Endothelial cell of umbilical vein (primary cell): ENCODE measurements at regions not wholly inside any gene's neighbourhood (a gene's known extent, or its start where the extent isn't known, plus 50 kb on each side); places are given as distances from the start of the nearest gene placed in this dataset.

Experiments
- CTCF ChIP-seq, 2 donors: IDR thresholded peaks; 1 replicate in 1 of 2; 2 replicates in 1 of 2; pipeline ENCODE4 v1.5.1; 2011; ENCODE audit warnings: low read length in 2 of 2, mild to moderate bottlenecking in 2 of 2, moderate library complexity in 2 of 2, control low read depth in 1 of 2, inconsistent platforms in 1 of 2, low read depth in 1 of 2; ENCODE audit not compliant: insufficient read depth in 1 of 2; ENCODE audit errors: extremely low read depth in 1 of 2
- EZH2 ChIP-seq: IDR thresholded peaks from 2 replicates; pipeline ENCODE4 v1.6.1; 2012; ENCODE audit warnings: borderline replicate concordance, low read depth, mild to moderate bottlenecking, moderate library complexity, low read length, inconsistent platforms; ENCODE audit not compliant: severe bottlenecking
- GATA2 ChIP-seq: IDR thresholded peaks from 2 replicates; pipeline ENCODE4 v1.7.0; 2011; ENCODE audit warnings: low read depth, mild to moderate bottlenecking, moderate library complexity, mixed read lengths, low read length; ENCODE audit not compliant: insufficient read length, insufficient read depth
- MAX ChIP-seq: IDR thresholded peaks from 2 replicates; pipeline ENCODE4 v1.6.1; 2011; ENCODE audit not compliant: insufficient read depth, insufficient read length
- POLR2A ChIP-seq: IDR thresholded peaks from 2 replicates; pipeline ENCODE4 v1.6.1; 2012; ENCODE audit warnings: low read depth, mild to moderate bottlenecking, control low read depth, low read length
- POLR2AphosphoS5 ChIP-seq: IDR thresholded peaks from 2 replicates; pipeline ENCODE4 v1.6.1; 2012; ENCODE audit warnings: low read depth, mild to moderate bottlenecking, control low read depth, low read length, moderate library complexity; ENCODE audit not compliant: insufficient read depth

GRCh38 chr7:112575864-112576263, 95.1 kb downstream of the LSMEM1 start:
- TF ChIP-seq CTCF (IDR thresholded peaks at IDR 0.05; ENCODE audit: extremely low read depth in 1 of 2, insufficient read depth in 1 of 2, low read depth in 1 of 2, low read length in 2 of 2), result no peak
- TF ChIP-seq POLR2AphosphoS5, result no peak
- no peak for TF ChIP-seq GATA2
- no peak for TF ChIP-seq EZH2
- no peak for TF ChIP-seq POLR2A
- no peak for TF ChIP-seq MAX
